Endothelial cell of umbilical vein (primary cell): ENCODE measurements at regions not wholly inside any gene's neighbourhood (a gene's known extent, or its start where the extent isn't known, plus 50 kb on each side); places are given as distances from the start of the nearest gene placed in this dataset.

ENCODE experiments used
- BruUV-seq: library from RNA; stranded (reverse); fragments of 400-500 nt; replicated peaks from 2 replicates; lab custom pipeline; 2021; lab: Mats Ljungman, UMichigan
- CTCF ChIA-PET: fragments of 300-600, 350-600 bp; sonication (Branson Sonifier 250); formaldehyde crosslinking; loops from one replicate; lab custom pipeline; 2021; ENCODE audit warnings: antibody characterized with exemption, inconsistent platforms; lab: Charles Lee
- POLR2A ChIA-PET: fragments of 300-600, 350-600 bp; sonication (Branson Sonifier 250); formaldehyde crosslinking; loops from one replicate; lab custom pipeline; 2021; ENCODE audit warnings: antibody characterized with exemption, inconsistent platforms; lab: Charles Lee
- DNase-seq: peaks from one replicate; pipeline ENCODE4 v3.0.0-alpha.2; 2011; ENCODE audit warnings: low read depth, low spot score
- FAIRE-seq: peaks from 2 replicates; lab custom pipeline; 2011; peaks lifted over from hg19 to GRCh38; lab: Jason Lieb, UNC
- H2AFZ ChIP-seq: 2 replicates; pipeline ENCODE4 v1.6.0; 2012; ENCODE audit warnings: low read depth, low read length, control low read depth, inconsistent platforms
- H3K27ac ChIP-seq: 2 replicates; pipeline ENCODE4 v1.5.1; 2011; ENCODE audit warnings: low read depth, mild to moderate bottlenecking, control low read depth, low read length, moderate library complexity; ENCODE audit not compliant: insufficient read depth
- H3K27me3 ChIP-seq, 2 experiments: 2 replicates each; pipeline versions ENCODE4 v1.6.0 to v1.6.1; 2011; ENCODE audit warnings: low read length in 2 of 2, mixed read lengths in 1 of 2; ENCODE audit not compliant: control insufficient read depth in 2 of 2, insufficient read depth in 2 of 2
- H3K36me3 ChIP-seq, 2 experiments: 2 replicates in 1 of 2; 3 replicates in 1 of 2; pipeline ENCODE4 v1.5.1; 2011; ENCODE audit warnings: low read length in 2 of 2, mild to moderate bottlenecking in 1 of 2, moderate library complexity in 1 of 2; ENCODE audit not compliant: control insufficient read depth in 2 of 2, insufficient read depth in 2 of 2; ENCODE audit errors: extremely low read depth in 1 of 2
- H3K4me1 ChIP-seq: 3 replicates; pipeline ENCODE4 v1.5.1; 2011; ENCODE audit warnings: mild to moderate bottlenecking, low read length; ENCODE audit not compliant: control insufficient read depth, insufficient read depth; ENCODE audit errors: extremely low read depth
- H3K4me2 ChIP-seq: 2 replicates; pipeline ENCODE4 v1.6.1; 2011; ENCODE audit warnings: low read length, control low read depth, mixed read lengths; ENCODE audit not compliant: insufficient read depth
- H3K4me3 ChIP-seq, 3 experiments: fragments of 200-600 bp in 1 of 3; sonication (generic), shearing (Covaris generic) in 1 of 3; replicated peaks in 1 of 3; 2 replicates each; pipeline ENCODE4 v1.5.1; 2011 to 2016; ENCODE audit warnings: control low read depth in 3 of 3, low read length in 3 of 3, mild to moderate bottlenecking in 2 of 3, inconsistent platforms in 1 of 3, low read depth in 1 of 3, moderate library complexity in 1 of 3; ENCODE audit not compliant: insufficient read depth in 1 of 3
- H3K79me2 ChIP-seq: 2 replicates; pipeline ENCODE4 v1.6.0; 2012; ENCODE audit warnings: low read length, inconsistent platforms; ENCODE audit not compliant: control insufficient read depth, insufficient read depth
- H3K9ac ChIP-seq: replicated peaks from 2 replicates; pipeline ENCODE3; 2011; ENCODE audit warnings: low read length, control low read depth; ENCODE audit not compliant: insufficient read depth; ENCODE audit errors: extremely low read depth
- H3K9me1 ChIP-seq: replicated peaks from 3 replicates; pipeline ENCODE4 v1.6.0; 2011; ENCODE audit warnings: mild to moderate bottlenecking, low read length; ENCODE audit not compliant: control insufficient read depth, insufficient read depth; ENCODE audit errors: extremely low read depth
- H3K9me3 ChIP-seq: replicated peaks from 2 replicates; pipeline ENCODE4 v1.5.1; 2012; ENCODE audit warnings: low read length, inconsistent platforms; ENCODE audit not compliant: control insufficient read depth, insufficient read depth
- H4K20me1 ChIP-seq: replicated peaks from 2 replicates; pipeline ENCODE3; 2011; ENCODE audit warnings: mild to moderate bottlenecking, low read length; ENCODE audit not compliant: control insufficient read depth, insufficient read depth; ENCODE audit errors: extremely low read depth
- EZH2 ChIP-seq: IDR thresholded peaks from 2 replicates; pipeline ENCODE4 v1.6.1; 2012; ENCODE audit warnings: borderline replicate concordance, low read depth, mild to moderate bottlenecking, moderate library complexity, low read length, inconsistent platforms; ENCODE audit not compliant: severe bottlenecking
- FOS ChIP-seq: IDR thresholded peaks from 2 replicates; pipeline ENCODE4 v1.6.1; 2011; ENCODE audit warnings: mild to moderate bottlenecking, low read length, moderate library complexity, borderline replicate concordance; ENCODE audit not compliant: insufficient read depth
- GATA2 ChIP-seq: IDR thresholded peaks from 2 replicates; pipeline ENCODE4 v1.7.0; 2011; ENCODE audit warnings: low read depth, mild to moderate bottlenecking, moderate library complexity, mixed read lengths, low read length; ENCODE audit not compliant: insufficient read length, insufficient read depth
- JUN ChIP-seq: IDR thresholded peaks from 2 replicates; pipeline ENCODE4 v1.6.1; 2011; ENCODE audit warnings: borderline replicate concordance, low read depth; ENCODE audit not compliant: insufficient read length, insufficient read depth
- MYC ChIP-seq: IDR thresholded peaks from one replicate; pipeline ENCODE4 v1.6.1; 2011; ENCODE audit warnings: mild to moderate bottlenecking, low read depth, low read length
- POLR2A ChIP-seq: IDR thresholded peaks from 2 replicates; pipeline ENCODE4 v1.6.1; 2012; ENCODE audit warnings: low read depth, mild to moderate bottlenecking, control low read depth, low read length
- POLR2AphosphoS5 ChIP-seq: IDR thresholded peaks from 2 replicates; pipeline ENCODE4 v1.6.1; 2012; ENCODE audit warnings: low read depth, mild to moderate bottlenecking, control low read depth, low read length, moderate library complexity; ENCODE audit not compliant: insufficient read depth
- dilution Hi-C: fragments of 300-500 bp; cut with MboI; formaldehyde crosslinking; loops from one replicate; pipeline ENCODE4 v1.15.0; 2019; ENCODE audit warnings: low sequenced_read_pairs; ENCODE audit not compliant: extremely low pct_ligation_motif_present
- intact Hi-C: fragments of 100-400 bp; cut with micrococcal nuclease; formaldehyde crosslinking; loops from one replicate; pipeline ENCODE4 v1.10.0; 2022
- TF ChIP-seq, protein P1 (sequence below): IDR thresholded peaks from 2 replicates; pipeline ENCODE4 v1.6.1; 2011; ENCODE audit not compliant: insufficient read depth, insufficient read length
- TF ChIP-seq, protein P2 (sequence below), 2 donors: IDR thresholded peaks; 1 replicate in 1 of 2; 2 replicates in 1 of 2; pipeline ENCODE4 v1.5.1; 2011; ENCODE audit warnings: low read length in 2 of 2, mild to moderate bottlenecking in 2 of 2, moderate library complexity in 2 of 2, control low read depth in 1 of 2, inconsistent platforms in 1 of 2, low read depth in 1 of 2; ENCODE audit not compliant: insufficient read depth in 1 of 2; ENCODE audit errors: extremely low read depth in 1 of 2

DNA sequence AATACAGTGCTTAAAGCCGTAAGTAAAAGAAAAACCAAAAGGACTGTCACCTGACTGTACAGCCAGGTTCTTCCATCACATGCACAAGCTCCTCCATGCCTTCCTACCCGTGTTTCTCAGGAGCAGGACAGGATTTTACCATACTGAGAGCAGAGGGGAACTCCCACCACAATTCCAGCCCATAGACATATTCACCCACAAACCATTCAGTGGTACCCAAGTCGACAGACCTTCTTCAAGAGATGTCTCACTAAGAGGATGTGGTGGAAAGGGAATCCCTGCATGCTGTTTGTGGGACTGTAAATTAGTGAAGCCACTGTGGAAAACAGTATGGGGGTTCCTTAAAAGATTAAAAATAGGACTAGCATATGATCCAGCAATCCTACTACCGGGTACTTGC lies 66.9 kb upstream of the DOCK9 start:
- FAIRE-seq (no peak), DNase-seq (no peak)
- peaks cover 4% of the 10 kb centered on the region for H4K20me1 ChIP-seq
- H2AFZ ChIP-seq: no peak overlapping the region
- no peaks in the 10 kb centered on the region for H3K9me1 ChIP-seq
- no peaks in the 10 kb centered on the region for H3K36me3 ChIP-seq
- H3K79me2 ChIP-seq: no peaks in the 10 kb centered on the region
- peaks cover 14% of the 10 kb centered on the region for H3K4me1 ChIP-seq
- H3K27ac ChIP-seq: no peak overlapping the region
- no peaks in the 10 kb centered on the region for H3K27me3 ChIP-seq
- intact Hi-C loops: no loop called here
- dilution Hi-C loops: no loop called here
- no peak overlapping the region for H3K4me3 ChIP-seq
- ChIA-PET CTCF (interaction anchor here (1.0 to 2.0 kb wide), 4 partner anchors 11 to 205 kb away, joined by 3 to 7 read pairs (median 4); no protein-coding TSS in a partner anchor), POLR2A (no interaction called here)
- H3K9me3 ChIP-seq: no peaks in the 10 kb centered on the region
- no peak overlapping the region for H3K4me2 ChIP-seq
- no peak overlapping the region for H3K9ac ChIP-seq
- no TSS peak for BruUV-seq
- TF ChIP-seq POLR2AphosphoS5: no peak
- no peak for TF ChIP-seq EZH2
- no peak for TF ChIP-seq MYC
- TF ChIP-seq GATA2: no peak
- no peak for TF ChIP-seq POLR2A
- TF ChIP-seq, protein P1, sequence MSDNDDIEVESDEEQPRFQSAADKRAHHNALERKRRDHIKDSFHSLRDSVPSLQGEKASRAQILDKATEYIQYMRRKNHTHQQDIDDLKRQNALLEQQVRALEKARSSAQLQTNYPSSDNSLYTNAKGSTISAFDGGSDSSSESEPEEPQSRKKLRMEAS: no peak
- no peak for TF ChIP-seq JUN
- TF ChIP-seq, protein P2, sequence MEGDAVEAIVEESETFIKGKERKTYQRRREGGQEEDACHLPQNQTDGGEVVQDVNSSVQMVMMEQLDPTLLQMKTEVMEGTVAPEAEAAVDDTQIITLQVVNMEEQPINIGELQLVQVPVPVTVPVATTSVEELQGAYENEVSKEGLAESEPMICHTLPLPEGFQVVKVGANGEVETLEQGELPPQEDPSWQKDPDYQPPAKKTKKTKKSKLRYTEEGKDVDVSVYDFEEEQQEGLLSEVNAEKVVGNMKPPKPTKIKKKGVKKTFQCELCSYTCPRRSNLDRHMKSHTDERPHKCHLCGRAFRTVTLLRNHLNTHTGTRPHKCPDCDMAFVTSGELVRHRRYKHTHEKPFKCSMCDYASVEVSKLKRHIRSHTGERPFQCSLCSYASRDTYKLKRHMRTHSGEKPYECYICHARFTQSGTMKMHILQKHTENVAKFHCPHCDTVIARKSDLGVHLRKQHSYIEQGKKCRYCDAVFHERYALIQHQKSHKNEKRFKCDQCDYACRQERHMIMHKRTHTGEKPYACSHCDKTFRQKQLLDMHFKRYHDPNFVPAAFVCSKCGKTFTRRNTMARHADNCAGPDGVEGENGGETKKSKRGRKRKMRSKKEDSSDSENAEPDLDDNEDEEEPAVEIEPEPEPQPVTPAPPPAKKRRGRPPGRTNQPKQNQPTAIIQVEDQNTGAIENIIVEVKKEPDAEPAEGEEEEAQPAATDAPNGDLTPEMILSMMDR (IDR thresholded peaks at IDR 0.05; ENCODE audit: extremely low read depth in 1 of 2, insufficient read depth in 1 of 2, low read depth in 1 of 2, low read length in 2 of 2): no peak
- no peak for TF ChIP-seq FOS
